Islet of Langerhans (tissue), 1 donor: ENCODE measurements at regions not wholly inside any gene's neighbourhood (a gene's known extent, or its start where the extent isn't known, plus 50 kb on each side); places are given as distances from the start of the nearest gene placed in this dataset.
"Not testable (repeated sequence)": the region's sequence is repeated elsewhere in the genome, so short reads cannot be mapped to it uniquely, and the experiment has no call there.

ENCODE experiments used
- FAIRE-seq: peaks from one replicate; lab custom pipeline; 2011; peaks lifted over from hg19 to GRCh38; lab: Jason Lieb, UNC

DNA sequence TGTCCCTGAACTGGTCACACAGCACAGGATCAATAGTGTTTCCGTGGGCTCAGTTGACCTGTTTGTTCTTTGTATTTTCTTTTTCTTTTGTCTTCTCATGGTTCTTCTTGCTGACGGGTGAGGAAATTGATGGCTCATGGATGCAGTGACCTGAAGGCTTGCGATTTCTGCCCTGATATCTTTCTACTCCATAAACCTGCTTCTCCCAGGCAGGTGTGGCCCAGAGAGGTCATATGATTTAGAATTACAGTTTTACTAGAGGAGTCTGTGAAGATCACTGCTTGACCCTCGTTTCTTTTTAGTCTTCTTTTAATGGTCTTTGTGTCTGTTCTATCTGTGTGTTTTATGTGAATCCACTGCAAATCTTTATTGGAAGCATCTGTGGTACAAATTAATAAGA, 195.1 kb upstream of the KLF6 start:
- no peak for FAIRE-seq

DNA sequence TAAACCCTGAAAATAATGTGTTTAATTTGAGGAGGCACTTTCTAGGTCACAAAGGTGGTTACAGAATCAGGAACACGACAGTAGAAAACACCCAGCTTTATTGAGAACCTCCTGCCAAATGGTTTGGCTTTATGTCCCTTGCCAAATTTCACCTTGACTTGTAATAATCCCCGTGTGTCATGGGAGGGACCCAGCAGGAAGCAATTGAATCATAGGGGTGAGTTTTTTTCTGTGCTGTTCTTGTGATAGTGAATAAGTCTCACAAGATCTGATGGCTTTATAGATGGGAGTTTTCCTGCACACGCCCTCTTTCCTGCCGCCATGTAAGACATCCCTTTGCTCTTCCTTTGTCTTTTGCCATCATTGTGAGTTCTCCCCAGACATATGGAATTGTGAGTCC, 193.8 kb upstream of the KLF6 start:
- no peak for FAIRE-seq

DNA sequence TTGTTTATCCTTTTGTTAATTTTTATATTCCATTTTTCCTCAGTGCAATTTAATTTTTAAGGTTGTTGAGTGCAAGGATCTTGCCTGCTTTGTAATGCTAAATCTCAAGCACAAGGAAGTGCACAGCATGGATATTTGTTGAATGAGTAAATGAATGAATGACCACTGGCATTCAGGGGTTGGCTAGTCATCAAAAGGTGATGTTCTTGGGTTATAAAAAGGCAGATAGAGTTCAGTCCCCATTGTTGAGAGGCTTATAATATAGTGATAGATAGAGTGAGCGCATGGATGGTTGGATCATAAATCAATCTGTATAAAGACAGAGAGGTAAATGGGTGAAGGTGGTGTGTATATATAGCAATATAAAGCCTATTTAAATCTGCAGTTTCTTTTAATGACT, 193.2 kb upstream of the KLF6 start:
- FAIRE-seq = no peak

DNA sequence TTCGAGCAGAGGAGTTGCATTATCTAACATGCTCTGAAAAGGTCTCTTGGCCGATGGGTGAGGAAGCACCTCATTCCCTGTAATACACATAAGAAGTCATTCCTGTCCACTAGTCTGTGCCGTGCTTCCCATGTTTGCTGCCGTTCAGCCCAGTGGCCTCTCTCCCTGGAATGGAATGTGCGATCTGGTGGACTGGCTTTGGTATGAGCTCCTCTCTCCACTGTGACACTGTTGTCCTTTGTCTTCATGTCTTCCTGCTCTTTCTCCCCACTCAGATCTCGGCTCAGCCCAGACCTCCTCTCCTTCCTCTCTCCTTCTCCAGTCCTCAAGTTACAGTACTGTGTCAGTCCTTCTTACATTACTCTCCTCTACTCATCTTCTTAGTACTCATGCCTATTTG, 192.8 kb upstream of the KLF6 start:
- no peak for FAIRE-seq

DNA sequence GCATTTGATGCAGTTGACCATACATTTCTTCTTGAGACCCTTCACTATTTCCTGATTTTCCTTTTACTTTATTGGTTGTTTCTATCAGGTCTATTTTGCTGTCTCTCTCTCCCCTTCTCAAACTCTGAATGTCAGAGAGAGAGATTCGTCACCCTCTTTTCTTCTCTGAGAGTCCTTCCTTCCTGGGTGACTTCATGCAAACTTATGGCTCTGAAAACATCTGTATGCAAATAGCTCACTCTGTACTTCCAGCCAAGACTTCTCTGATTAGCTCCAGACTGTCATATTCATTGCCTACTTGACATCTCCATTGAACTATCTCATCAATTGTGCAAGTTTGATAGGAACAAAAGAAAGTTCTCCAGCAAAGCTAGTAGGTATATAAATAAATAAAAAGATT, 191.7 kb upstream of the KLF6 start:
- no peak for FAIRE-seq

DNA sequence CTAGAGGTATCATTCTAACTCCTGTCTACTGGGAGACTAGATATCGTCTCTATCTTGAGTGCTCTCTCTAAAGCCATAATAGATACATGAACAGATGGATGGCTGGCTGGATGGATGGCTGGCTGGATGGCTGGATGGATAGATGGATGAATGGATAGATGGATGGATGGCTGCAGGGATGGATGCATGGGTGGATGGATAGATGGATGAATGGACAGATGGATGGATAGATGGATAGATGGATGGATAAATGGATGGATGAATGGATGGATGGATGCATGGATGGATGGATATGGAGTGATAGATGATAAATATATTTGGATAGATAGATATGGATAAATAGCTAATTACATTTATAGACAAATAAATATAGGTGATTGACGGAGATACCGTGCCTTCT, 191.2 kb upstream of the KLF6 start:
- FAIRE-seq = no peak

DNA sequence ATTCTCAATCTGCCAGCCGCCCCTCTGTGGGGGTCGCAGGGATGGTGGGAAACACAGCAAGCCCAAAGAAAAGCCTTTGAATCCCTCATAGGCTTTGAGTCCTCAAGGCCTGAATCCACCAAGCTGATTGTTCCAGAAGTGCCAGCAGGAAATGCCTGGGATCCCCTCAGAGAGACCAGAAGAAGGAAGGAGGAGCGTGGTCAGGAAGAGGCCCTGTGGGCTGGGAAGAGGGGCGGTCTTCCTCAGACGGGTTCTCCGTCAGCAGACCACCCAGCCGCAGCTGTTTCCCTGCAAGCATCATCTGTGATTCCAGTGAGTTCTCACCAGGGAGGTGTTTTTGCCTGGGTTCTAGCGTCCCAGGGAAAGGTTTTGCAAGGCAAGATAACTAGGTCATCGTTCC, 190.0 kb upstream of the KLF6 start:
- no peak for FAIRE-seq

DNA sequence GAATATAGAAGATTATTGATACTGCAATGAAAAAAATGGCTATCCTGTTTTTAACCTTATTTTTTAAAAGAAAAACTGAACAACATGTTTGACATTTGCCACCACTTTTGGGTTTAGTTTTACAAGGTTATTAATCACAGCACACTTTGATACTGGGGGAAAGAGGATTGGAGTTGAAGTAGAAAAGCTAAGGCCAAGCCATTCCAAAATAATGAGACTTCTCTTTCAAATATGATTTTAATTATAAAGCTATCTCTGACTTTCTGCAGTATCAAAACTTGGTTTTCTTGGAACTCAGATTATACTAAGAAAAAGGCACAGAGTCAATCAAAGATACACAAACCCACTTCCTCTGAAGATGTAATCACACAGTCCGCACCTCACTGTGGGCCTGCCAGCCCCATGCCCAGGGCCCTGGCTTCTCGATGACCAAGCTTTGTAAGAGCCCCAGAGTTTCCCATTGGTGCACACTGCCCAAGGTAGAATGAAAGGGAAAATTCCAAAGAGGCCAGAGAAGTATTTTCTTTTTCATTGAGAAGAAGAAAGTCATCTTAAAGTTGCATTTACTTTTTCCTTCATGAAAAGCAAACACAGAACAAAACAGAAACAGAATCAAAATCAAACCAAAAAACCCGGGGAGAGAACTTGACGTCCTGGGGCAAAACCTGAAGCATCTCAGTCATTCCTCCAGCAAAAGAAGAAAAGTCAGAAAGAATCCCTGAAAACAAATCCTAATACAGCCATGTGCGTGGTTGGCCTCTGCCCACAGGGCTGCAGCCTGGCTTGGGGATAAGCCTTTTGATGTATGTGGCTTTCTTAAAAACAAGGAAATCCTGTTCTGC, 187.7 kb upstream of the KLF6 start:
- FAIRE-seq = no peak

DNA sequence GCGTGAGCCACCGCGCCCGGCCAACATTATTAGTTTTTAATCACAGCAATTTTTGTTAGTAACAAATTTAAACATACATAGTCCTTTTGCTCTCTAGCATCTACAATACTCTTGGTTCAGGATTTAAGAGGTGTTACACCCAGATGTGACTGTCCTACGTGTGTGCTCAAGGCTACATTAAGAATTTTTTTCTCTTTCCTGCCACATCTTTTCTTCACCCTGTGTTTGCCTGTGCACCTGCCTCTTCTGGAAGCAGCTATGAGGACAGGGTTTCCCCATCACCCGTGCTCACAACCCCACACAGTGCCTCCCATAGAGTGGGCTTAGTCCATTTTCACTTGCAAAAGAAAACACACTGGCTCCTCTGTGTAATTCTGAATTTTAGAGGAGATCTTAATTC, 186.7 kb upstream of the KLF6 start:
- no peak for FAIRE-seq

DNA sequence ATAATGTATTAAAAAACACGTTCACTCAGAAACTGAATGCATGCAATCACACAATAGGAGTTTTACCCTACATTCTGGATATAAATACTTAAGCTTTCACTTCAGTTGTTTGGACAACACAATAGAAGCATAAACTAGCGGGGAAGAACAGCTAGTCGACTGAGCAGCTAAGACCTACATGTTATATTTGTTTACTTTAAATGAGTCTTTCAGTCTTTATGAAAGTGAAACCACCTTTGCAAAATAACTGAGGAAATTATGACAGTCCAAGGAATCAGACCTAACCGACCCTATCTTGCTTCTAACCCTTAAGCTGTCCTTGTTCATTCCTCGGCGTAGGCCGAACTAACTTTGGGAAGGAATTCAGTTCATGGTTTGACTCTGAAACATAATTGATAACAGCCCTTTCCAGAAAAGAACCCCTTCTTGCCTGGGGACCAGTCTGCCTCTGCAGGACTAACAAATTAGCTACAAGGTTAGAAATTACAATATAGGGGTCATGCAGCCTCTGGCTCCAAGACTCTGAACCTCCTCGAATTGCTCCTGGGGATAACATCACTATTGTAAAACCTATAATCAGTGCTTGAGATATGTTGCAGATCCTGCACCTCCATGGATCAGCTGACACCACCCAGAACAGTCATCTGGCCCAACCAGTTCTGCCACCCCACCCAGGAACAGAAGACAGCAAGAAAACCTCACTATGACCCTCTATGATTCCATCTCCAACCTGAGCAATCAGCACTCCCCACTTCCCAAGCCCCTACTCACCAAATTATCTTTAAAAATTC, 185.1 kb upstream of the KLF6 start:
- FAIRE-seq = no peak

DNA sequence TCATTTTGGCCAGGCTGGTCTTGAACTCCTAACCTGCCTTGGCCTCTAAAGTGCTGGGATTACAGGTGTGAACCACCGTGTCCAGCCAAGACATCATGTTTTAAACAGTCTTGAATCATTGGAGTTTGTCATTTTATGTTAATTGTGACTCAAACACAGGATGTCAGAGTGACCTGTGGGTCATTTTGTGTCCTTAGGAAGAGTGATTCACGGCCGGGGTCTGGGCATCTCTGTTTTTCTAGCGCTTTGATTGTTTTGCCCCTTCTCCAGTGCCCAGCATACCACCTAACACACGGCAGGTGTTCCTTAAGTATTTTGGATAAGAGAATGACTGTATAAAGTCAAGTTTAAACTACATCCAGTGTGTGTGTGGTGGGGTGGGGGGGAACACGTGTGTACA, 183.7 kb upstream of the KLF6 start:
- FAIRE-seq = no peak

DNA sequence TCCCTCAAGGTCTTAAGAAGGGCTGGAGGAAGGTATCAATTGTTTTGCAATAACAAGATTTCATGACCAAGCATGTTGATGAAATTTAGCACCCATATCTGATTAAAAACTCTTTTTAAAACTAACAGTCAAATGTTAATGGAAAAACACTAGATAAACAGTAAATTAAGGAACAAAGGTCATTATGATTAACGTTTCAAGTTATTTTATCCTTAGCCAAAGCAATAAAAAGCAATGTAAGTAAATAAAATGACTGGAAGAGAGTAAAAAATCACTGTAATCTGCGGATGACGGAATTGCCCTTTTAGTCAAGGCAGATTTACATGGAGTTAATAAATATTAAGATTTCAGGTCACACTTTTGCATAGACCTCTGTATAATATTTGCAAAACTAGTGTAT, 179.5 kb upstream of the KLF6 start:
- no peak for FAIRE-seq

DNA sequence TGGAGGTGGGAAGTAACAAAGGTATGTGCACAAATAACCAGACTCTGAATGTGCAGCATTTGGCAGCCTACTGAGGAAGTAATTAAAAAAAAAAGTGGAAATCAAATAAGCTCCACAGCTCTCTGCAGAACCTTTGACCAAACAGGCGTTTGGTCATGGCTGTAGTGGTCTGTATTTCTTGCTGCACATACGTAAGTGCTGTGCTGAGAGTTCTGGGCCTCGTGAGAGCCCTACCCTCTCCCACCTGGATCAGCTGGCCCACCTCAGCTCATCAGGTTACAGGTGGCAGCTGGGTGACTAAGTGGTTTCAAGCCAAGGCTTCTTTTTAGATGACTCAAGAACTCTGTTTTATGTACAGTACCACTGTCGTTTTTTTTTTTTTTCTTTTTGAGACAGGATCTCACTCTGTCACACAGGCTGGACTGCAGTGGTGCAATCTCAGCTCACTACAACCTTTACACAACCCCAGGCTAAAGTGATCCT, 178.2 kb upstream of the KLF6 start:
- FAIRE-seq = no peak

DNA sequence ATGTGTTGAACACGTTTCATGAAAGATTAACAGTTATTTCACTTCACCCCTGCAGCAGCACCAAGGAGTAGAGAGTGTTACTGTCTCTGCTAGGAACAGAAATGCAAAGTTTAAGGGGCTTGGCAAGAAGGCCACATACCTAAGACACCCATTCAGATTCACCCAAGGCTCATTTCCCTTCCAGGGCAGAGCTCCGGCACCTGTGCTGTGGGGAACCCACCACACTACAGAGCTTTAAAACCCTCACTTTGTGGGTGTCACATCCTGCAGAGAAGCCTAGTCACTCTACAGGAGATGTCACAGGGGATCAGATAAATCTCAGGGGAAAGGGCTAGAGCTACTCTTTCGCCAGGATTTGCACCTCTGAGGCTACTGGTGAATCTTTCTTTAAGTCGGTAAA, 176.1 kb upstream of the KLF6 start:
- FAIRE-seq = no peak

DNA sequence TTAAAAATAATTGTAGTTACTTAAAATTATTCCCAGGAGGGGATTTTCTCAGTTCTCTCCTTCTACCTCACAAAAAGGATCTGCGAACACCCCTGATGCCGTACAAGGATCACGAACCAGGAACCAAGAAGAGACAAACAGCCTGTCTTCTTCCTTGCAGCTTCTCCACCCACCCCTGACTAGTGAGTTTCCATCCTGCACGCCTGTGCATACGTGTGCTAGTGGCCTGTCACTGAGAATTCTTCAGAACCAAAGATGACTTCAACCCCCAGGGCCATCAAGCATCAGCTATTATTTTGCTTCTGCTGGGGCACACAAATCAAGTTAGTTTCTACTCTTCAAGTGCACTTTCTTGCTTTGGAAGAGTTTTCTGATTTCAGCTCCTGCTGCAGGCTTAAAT, 175.5 kb upstream of the KLF6 start:
- no peak for FAIRE-seq

DNA sequence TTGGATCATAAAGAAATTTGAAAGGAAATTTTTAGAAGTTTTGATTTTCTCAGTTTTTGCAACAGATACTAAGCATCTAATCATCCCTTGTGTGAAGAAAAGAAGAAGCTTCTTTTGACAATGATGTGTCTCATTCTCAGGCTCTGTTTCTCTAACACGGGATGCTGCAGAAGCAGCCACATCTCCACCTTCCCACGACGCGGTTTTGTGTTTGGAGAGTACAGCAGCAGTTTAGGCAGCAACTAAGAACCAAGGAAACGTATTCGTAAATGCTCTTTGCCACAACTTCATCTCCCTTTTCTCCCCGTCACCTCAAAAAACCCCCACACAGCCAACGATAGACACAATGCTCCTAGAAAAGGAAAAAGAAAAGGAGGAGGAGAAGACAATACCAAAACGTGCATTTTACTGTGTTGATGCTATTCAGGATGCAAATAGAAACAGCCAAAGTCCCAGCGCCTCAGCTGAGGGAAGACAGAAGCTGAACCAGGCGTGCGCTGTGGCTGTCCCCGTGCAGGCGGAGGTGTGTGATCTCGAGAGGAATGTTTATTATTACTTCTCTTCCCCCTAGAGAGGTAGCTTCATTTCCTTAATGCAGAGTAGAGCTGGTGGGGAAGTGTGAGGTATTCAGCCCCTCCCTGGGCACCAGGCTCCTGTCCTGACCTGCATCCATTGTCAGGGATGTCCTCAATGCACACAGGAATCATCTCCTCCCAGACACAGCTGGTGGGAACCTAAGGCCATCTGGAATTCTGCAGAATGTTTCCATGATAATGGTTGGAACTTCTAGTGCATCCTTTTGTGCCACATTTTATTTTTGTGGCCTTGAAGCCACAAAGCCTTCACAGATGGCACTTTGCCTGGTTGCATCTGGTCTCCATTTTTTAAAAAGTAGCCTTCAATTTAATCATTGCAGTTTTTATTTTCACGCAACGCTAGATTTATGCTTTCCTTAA, 174.6 kb upstream of the KLF6 start:
- FAIRE-seq = no peak

DNA sequence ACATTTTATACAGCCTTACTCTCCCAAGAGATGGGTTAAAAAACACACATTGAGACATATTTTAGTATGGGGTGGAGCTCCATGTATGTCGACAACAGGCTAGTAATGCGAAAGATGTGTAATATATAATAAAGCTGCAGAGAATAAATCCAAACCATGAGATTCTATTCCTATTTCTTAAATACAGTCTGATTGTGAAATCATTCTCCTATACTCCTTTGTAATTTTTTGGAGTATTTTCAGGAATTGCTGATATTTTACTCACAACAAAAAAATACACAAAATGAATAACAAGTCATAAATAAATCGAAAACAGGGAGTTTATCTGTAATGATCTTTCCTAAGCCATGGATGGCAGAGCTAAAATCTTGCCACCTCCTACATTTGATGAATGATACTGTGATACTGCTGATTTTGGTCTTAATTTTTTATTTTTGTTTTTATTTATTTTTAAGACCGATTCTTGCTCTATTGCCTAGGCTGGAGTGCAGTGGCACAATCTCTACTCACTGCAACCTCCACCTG, 173.5 kb upstream of the KLF6 start:
- no peak for FAIRE-seq

DNA sequence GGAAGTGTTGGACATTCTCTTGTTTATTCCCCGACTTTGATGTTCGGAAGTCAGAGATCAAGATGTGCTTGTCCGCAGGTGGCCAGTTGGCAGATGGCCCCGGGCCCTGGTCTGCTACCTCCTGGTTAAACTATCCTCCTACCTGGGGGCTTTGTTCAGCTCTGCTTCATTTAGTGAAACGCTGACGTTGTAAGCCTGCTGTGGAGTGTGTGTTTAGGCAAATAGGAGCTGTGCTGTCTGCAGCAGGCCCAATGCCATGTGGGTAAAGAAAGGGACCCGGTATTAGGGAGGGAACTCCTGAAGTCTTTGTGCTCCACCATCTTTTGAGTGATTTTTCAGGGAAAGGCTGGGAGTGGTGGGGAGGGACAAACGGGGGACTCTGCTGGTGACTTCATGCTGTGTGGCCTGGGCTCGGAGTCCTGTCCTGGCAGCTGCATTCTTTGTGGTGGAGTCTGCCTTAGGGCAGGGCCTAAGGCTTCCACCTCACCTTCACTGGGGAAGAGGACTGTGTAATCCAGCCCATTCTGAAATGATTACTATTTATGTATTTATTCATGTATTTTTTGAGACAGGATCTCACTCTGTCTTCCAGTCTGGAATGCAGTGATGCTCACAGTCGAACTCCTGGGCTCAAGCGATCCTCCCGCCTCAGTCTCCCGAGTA, 171.1 kb upstream of the KLF6 start:
- FAIRE-seq = no peak

DNA sequence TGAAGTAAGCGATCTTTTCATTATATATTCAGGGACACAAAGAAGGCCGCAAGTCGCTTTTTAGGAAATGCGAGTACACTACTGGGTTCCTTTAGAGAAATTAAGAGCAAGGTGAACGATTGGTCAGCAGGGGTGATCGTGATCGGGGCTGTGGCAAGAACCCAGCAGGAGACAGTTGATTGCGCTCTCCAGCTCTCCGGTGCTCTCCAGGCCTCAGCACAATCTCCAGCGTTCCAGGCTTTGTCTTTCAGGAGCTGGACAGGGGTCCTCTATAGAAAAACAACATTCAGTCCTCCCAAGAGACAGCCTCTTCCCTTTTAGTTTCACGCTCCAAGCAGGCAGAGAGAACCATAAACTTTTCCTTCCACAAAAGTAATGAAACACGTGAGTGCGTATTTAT, 170.5 kb upstream of the KLF6 start:
- FAIRE-seq = no peak

DNA sequence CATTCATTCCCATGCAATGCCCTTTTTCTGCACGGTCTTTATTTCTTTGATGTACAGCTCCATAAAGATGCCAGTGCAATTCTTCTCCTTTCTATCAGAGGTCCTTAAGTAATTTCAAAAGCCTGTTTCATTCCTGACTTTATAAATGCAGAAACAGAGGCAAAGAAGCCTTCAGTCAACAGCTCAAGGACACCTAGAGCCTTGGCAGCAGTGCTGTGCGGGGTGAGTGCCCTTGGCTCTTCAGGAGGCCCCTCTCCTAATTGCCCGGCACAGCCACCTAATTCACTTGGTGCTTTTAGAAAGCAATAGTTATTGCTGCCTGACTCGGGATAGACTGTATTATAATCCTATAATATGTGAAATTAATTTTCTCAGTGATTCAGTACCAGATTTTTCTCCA, 169.6 kb upstream of the KLF6 start:
- FAIRE-seq = no peak

DNA sequence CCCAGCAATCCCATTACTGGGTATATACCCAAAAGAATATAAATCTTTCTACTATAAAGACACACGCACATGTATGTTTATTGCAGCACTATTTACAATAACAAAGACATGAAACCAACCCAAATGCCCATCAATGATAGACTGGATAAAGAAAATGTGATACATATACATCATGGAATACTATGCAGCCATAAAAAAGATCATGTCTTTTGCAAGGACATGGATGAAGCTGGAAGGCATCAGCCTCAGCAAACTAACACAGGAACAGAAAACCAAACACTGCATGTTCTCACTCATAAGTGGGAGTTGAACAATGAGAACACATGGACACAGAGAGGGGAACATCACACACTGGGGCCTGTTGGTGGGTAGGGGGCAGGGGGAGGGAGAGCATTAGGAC, 169.0 kb upstream of the KLF6 start:
- not testable (repeated sequence) for FAIRE-seq

DNA sequence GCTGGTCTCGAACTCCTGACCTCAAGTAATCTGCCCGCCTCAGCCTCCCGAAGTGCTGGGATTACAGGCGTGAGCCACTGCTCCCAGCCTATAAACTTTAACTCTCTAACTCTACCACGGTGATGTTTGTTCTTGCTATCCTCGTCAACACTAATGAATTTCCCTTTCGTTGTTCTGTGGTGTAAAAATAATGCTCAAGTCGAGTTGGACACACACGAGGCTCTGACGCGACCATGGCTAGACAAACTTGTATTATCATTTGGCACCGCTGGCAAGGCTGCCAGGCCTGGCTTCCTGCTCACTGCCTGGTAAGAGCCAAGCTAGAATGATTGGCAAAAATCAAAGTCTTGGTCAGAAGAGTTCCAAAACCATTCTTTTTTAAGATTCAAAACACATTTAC, 167.0 kb upstream of the KLF6 start:
- FAIRE-seq = no peak
